Stomach (tissue), 4 donors: ENCODE measurements at regions not wholly inside any gene's neighbourhood (a gene's known extent, or its start where the extent isn't known, plus 50 kb on each side); places are given as distances from the start of the nearest gene placed in this dataset.

Experiments used
- EP300 ChIP-seq: sonication (generic); formaldehyde crosslinking; IDR thresholded peaks from one replicate; pipeline ENCODE4 v1.6.1; 2017; ENCODE audit warnings: antibody characterized with exemption
- POLR2A ChIP-seq, 4 donors: fragments of 450-650 bp; IDR thresholded peaks; one replicate each; pipeline ENCODE4 v1.6.1; 2016; ENCODE audit warnings: antibody characterized with exemption in 4 of 4, control low read depth in 2 of 4, mild to moderate bottlenecking in 1 of 4, moderate library complexity in 1 of 4
- POLR2AphosphoS5 ChIP-seq, 3 donors: sonication (generic); formaldehyde crosslinking; IDR thresholded peaks; one replicate each; pipeline ENCODE4 v1.6.1; 2016; ENCODE audit warnings: antibody characterized with exemption in 3 of 3
- TF ChIP-seq, protein P1 (sequence below), 7 experiments: fragments of 450-650 bp in 4 of 7; fragments of 200-600 bp in 3 of 7; sonication (generic) in 3 of 7; IDR thresholded peaks; one replicate each; pipeline ENCODE4 v1.5.1; 2016 to 2019; ENCODE audit warnings: antibody characterized with exemption in 7 of 7, control low read depth in 2 of 7, mild to moderate bottlenecking in 1 of 7

DNA sequence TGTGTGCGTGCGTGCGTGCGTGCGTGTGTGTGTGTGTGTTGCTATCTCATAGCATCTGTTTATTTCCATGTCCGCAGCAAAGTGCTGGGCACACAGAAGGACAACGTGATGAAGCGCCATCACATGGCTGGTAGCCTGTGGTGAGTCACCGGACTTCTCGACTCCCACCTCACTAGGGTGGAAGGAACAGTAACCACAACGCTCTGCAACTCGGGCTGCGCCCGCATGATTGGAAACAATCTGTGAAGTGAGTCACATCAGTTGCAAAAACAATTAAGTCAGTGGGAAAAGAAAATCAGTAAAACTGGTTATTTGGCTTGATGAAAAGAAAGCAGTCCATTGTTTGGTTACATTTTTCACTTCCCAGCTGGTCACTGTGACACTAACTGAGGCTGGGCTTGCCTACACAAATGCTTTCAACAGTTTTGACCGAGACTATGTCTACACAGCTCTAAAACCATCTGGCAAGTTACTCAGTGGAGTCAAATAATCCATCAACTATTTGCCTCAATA, 437.3 kb upstream of the CADM1 start:
- TF ChIP-seq POLR2AphosphoS5 (IDR thresholded peaks at IDR 0.05) (peak in 1 of 3 donors; percentile 28), POLR2A (IDR thresholded peaks at IDR 0.05) (no peak), EP300 (no peak)
- TF ChIP-seq, protein P1, sequence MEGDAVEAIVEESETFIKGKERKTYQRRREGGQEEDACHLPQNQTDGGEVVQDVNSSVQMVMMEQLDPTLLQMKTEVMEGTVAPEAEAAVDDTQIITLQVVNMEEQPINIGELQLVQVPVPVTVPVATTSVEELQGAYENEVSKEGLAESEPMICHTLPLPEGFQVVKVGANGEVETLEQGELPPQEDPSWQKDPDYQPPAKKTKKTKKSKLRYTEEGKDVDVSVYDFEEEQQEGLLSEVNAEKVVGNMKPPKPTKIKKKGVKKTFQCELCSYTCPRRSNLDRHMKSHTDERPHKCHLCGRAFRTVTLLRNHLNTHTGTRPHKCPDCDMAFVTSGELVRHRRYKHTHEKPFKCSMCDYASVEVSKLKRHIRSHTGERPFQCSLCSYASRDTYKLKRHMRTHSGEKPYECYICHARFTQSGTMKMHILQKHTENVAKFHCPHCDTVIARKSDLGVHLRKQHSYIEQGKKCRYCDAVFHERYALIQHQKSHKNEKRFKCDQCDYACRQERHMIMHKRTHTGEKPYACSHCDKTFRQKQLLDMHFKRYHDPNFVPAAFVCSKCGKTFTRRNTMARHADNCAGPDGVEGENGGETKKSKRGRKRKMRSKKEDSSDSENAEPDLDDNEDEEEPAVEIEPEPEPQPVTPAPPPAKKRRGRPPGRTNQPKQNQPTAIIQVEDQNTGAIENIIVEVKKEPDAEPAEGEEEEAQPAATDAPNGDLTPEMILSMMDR (IDR thresholded peaks at IDR 0.05): no peak
